CD4-positive, alpha-beta T cell (primary cell): ENCODE measurements at regions not wholly inside any gene's neighbourhood (a gene's known extent, or its start where the extent isn't known, plus 50 kb on each side); places are given as distances from the start of the nearest gene placed in this dataset.

ENCODE experiments used
- ATAC-seq: fragments of 200-7000 bp; cut with Tn5 transposase; one replicate; pipeline ENCODE4 v1.10.0; 2022; ENCODE audit warnings: mild to moderate bottlenecking; ENCODE audit not compliant: poor library complexity
- CTCF ChIA-PET: fragments of 350-600 bp; sonication (Branson Sonifier 250); formaldehyde crosslinking; loops from one replicate; lab custom pipeline; 2021; ENCODE audit warnings: antibody characterized with exemption, inconsistent platforms; lab: Charles Lee
- POLR2A ChIA-PET: fragments of 350-600 bp; sonication (Branson Sonifier 250); formaldehyde crosslinking; loops from one replicate; lab custom pipeline; 2021; ENCODE audit warnings: antibody characterized with exemption, inconsistent platforms; lab: Charles Lee
- DNase-seq, 14 experiments: peaks; one replicate each; pipeline ENCODE4 v3.0.0-alpha.2; 2013 to 2020; ENCODE audit warnings: mixed read lengths in 2 of 14
- H3K27ac ChIP-seq, 2 donors: one replicate each; pipeline versions ENCODE4 v1.5.1 to v1.7.0; 2013; ENCODE audit warnings: low read length in 2 of 2, low read depth in 1 of 2, mild to moderate bottlenecking in 1 of 2
- H3K27me3 ChIP-seq, 2 experiments: 1 replicate in 1 of 2; 2 replicates in 1 of 2; pipeline versions ENCODE4 v1.6.1 to v1.7.0; 2013; ENCODE audit warnings: low read length in 2 of 2, control low read depth in 1 of 2, mild to moderate bottlenecking in 1 of 2, moderate library complexity in 1 of 2; ENCODE audit not compliant: insufficient read depth in 2 of 2, control insufficient read depth in 1 of 2
- H3K36me3 ChIP-seq: one replicate; pipeline ENCODE4 v1.6.1; 2013; ENCODE audit warnings: low read length, control low read depth; ENCODE audit not compliant: insufficient read depth
- H3K4me1 ChIP-seq: one replicate; pipeline ENCODE4 v1.6.1; 2013; ENCODE audit warnings: low read length, control low read depth; ENCODE audit not compliant: insufficient read depth
- H3K4me3 ChIP-seq: one replicate; pipeline ENCODE4 v1.5.1; 2013; ENCODE audit warnings: mild to moderate bottlenecking, low read length, moderate library complexity
- H3K9me3 ChIP-seq, 2 experiments: 1 replicate in 1 of 2; 2 replicates in 1 of 2; pipeline versions ENCODE4 v1.6.1 to v1.7.0; 2013; ENCODE audit warnings: low read length in 2 of 2, mild to moderate bottlenecking in 2 of 2, control low read depth in 1 of 2, moderate library complexity in 1 of 2; ENCODE audit not compliant: control insufficient read depth in 1 of 2, insufficient read depth in 1 of 2
- H3K27ac Mint-ChIP-seq: one replicate; pipeline ENCODE4 v1.8.0; 2020; ENCODE audit warnings: mixed read lengths
- H3K27me3 Mint-ChIP-seq: one replicate; pipeline ENCODE4 v1.8.0; 2021; ENCODE audit warnings: mixed read lengths
- H3K36me3 Mint-ChIP-seq: one replicate; pipeline ENCODE4 v1.8.0; 2021; ENCODE audit warnings: low read depth, mixed read lengths
- H3K4me1 Mint-ChIP-seq: one replicate; pipeline ENCODE4 v1.8.0; 2021; ENCODE audit warnings: low read depth, mixed read lengths
- H3K4me3 Mint-ChIP-seq: one replicate; pipeline ENCODE4 v1.8.0; 2020; ENCODE audit warnings: mild to moderate bottlenecking, mixed read lengths
- H3K9me3 Mint-ChIP-seq: one replicate; pipeline ENCODE4 v1.8.0; 2020; ENCODE audit warnings: mixed read lengths
- intact Hi-C, 2 experiments: fragments of 100-400 bp; cut with DNase I in 1 of 2; cut with micrococcal nuclease in 1 of 2; formaldehyde crosslinking; loops; one replicate each; pipeline versions ENCODE4 v1.15.1 to v1.9.0; 2023 to 2025; cut with DNase I, micrococcal nuclease
- TF ChIP-seq, protein P1 (sequence below): fragments of 200-600 bp; IDR thresholded peaks from one replicate; pipeline ENCODE4 v1.8.0; 2022; ENCODE audit warnings: antibody characterized with exemption, mild to moderate bottlenecking

GRCh38 chr21:17989780-17990179 is 170.6 kb upstream of the C21orf91 start:
- CTCF ChIA-PET: no interaction called here

DNA sequence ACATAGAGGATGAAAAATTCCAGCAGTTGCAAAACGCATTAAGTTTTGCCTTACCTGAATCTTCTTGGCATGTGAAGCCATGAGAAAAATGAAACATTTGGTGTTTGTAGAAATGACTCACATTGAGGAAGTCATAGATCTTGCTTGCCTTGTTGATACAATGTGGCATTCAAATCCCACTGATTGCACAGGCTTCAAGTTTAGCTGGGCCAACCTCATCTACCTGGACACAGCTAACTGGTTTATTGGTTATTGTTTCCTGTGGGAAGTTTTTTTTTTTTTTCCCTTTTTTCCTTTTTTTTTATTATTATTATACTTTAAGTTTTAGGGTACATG is 168.9 kb upstream of the C21orf91 start:
- CTCF ChIA-PET: no interaction called here
- H3K27ac Mint-ChIP-seq: no peak overlapping the region

More at GRCh38 chr21:17989780-17990179, 170.6 kb upstream of the C21orf91 start:
- Mint-ChIP-seq H3K27ac (no peak overlapping the region), H3K4me3 (no peak overlapping the region), H3K36me3 (no peaks in the 10 kb centered on the region), H3K9me3 (peaks cover 8% of the 10 kb centered on the region), H3K4me1 (no peaks in the 10 kb centered on the region), H3K27me3 (no peaks in the 10 kb centered on the region)
- Histone ChIP-seq H3K27me3 (no peaks in the 10 kb centered on the region), H3K4me3 (no peak overlapping the region), H3K4me1 (no peaks in the 10 kb centered on the region), H3K9me3 (peaks cover 0 to 13% of the 10 kb centered on the region in 2 experiments), H3K36me3 (no peaks in the 10 kb centered on the region), H3K27ac (no peak overlapping the region)
- TF ChIP-seq, protein P1, sequence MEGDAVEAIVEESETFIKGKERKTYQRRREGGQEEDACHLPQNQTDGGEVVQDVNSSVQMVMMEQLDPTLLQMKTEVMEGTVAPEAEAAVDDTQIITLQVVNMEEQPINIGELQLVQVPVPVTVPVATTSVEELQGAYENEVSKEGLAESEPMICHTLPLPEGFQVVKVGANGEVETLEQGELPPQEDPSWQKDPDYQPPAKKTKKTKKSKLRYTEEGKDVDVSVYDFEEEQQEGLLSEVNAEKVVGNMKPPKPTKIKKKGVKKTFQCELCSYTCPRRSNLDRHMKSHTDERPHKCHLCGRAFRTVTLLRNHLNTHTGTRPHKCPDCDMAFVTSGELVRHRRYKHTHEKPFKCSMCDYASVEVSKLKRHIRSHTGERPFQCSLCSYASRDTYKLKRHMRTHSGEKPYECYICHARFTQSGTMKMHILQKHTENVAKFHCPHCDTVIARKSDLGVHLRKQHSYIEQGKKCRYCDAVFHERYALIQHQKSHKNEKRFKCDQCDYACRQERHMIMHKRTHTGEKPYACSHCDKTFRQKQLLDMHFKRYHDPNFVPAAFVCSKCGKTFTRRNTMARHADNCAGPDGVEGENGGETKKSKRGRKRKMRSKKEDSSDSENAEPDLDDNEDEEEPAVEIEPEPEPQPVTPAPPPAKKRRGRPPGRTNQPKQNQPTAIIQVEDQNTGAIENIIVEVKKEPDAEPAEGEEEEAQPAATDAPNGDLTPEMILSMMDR: no peak
- ATAC-seq (no peak), DNase-seq (no peak)
- POLR2A ChIA-PET: no interaction called here
- intact Hi-C loops: no loop called here

DNA sequence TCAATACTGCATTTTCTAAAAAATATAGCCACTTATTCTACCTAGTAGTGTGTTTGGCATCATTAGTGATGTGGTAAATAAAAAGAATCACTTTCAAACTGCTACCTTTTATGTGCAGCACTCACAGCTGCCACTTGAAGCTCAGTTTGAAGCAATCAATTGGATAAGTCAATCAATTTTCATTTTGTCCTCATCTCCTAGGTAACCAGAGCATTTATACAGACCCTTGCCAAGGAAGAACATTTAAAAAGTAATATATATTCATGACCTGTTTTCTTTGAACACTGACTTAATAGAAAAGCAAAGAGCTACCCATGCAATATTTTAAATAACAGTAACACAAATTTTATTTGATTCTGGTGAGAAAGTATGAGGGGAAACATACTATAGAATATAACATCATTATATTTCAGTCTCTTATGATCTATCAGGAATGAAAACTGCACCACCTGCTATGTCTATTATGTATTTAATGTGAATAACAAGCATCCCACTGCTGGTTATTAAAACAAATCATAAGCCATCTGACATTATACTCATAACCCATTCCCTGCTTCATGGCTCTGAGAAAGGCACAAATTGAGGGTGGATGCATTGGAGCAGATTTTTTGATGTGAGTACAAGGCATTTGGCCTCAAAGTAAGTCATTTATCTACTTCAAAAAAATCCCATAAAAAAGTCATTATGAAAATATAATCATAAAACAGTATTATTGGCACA is 168.4 kb upstream of the C21orf91 start:
- Mint-ChIP-seq H3K4me3 (no peak overlapping the region), H3K4me1 (no peaks in the 10 kb centered on the region), H3K36me3 (no peaks in the 10 kb centered on the region), H3K9me3 (peaks cover 1% of the 10 kb centered on the region), H3K27ac (no peak overlapping the region), H3K27me3 (no peaks in the 10 kb centered on the region)
- H3K27ac ChIP-seq: no peak overlapping the region
- DNase-seq: no peak
- ChIA-PET CTCF (no interaction called here), POLR2A (no interaction called here)
- no peaks in the 10 kb centered on the region for H3K9me3 ChIP-seq
- TF ChIP-seq, protein P1: no peak
- no peaks in the 10 kb centered on the region for H3K27me3 ChIP-seq
- ATAC-seq: no peak
- no peaks in the 10 kb centered on the region for H3K4me1 ChIP-seq
- no peaks in the 10 kb centered on the region for H3K36me3 ChIP-seq
- intact Hi-C loops: no loop called here
- H3K4me3 ChIP-seq: no peak overlapping the region

More for the DNA sequence above, 168.9 kb upstream of the C21orf91 start:
- TF ChIP-seq, protein P1: no peak
- H3K27ac ChIP-seq: no peak overlapping the region
- no peaks in the 10 kb centered on the region for H3K4me1 Mint-ChIP-seq
- no peaks in the 10 kb centered on the region for H3K4me1 ChIP-seq
- POLR2A ChIA-PET: no interaction called here
- H3K27me3 ChIP-seq: no peaks in the 10 kb centered on the region
- no peaks in the 10 kb centered on the region for H3K36me3 Mint-ChIP-seq
- DNase-seq: no peak
- intact Hi-C loops: no loop called here
- peaks cover 1% of the 10 kb centered on the region for H3K9me3 Mint-ChIP-seq
- H3K4me3 ChIP-seq: no peak overlapping the region
- H3K27me3 Mint-ChIP-seq: no peaks in the 10 kb centered on the region
- H3K36me3 ChIP-seq: no peaks in the 10 kb centered on the region
- no peak overlapping the region for H3K4me3 Mint-ChIP-seq
- ATAC-seq: no peak
- H3K9me3 ChIP-seq: peaks cover 0 to 5% of the 10 kb centered on the region in 2 experiments
